GM23338 (cell line): ENCODE measurements at regions not wholly inside any gene's neighbourhood (a gene's known extent, or its start where the extent isn't known, plus 50 kb on each side); places are given as distances from the start of the nearest gene placed in this dataset.

Source experiments
- CREB1 ChIP-seq: fragments of 250-450 bp; sonication (Bioruptor Pico); IDR thresholded peaks from 2 replicates; pipeline ENCODE4 v1.5.0; 2020; ENCODE audit warnings: low read depth, mild to moderate bottlenecking, moderate library complexity
- EZH2 ChIP-seq: fragments of 200-600 bp; sonication (generic); IDR thresholded peaks from one replicate; pipeline ENCODE4 v1.8.0; 2017; ENCODE audit warnings: antibody characterized with exemption, mild to moderate bottlenecking, low read depth; ENCODE audit not compliant: unreplicated experiment
- EZH2phosphoT487 ChIP-seq: fragments of 200-600 bp; sonication (generic); IDR thresholded peaks from one replicate; pipeline ENCODE4 v1.8.1; 2018; ENCODE audit warnings: antibody characterized with exemption; ENCODE audit not compliant: unreplicated experiment
- NANOG ChIP-seq: IDR thresholded peaks from 2 replicates; pipeline ENCODE4 v1.6.1; 2016; ENCODE audit warnings: antibody characterized with exemption, borderline replicate concordance
- POLR2AphosphoS5 ChIP-seq: IDR thresholded peaks from 2 replicates; pipeline ENCODE4 v1.6.1; 2016; ENCODE audit warnings: antibody characterized with exemption, low read depth
- ZNF114 ChIP-seq: fragments of 250-450 bp; sonication (Bioruptor Pico); IDR thresholded peaks from 2 replicates; pipeline ENCODE4 v1.5.0; 2020; ENCODE audit warnings: mild to moderate bottlenecking, moderate library complexity
- TF ChIP-seq, protein P1 (sequence below), 2 experiments: fragments of 200-600 bp in 1 of 2; sonication (generic) in 1 of 2; conservative IDR thresholded peaks; 2 replicates each; pipeline versions ENCODE4 v1.5.1 to v1.6.1; 2016 to 2017; ENCODE audit warnings: antibody characterized with exemption in 2 of 2, low read depth in 2 of 2, mild to moderate bottlenecking in 2 of 2, moderate library complexity in 1 of 2

DNA sequence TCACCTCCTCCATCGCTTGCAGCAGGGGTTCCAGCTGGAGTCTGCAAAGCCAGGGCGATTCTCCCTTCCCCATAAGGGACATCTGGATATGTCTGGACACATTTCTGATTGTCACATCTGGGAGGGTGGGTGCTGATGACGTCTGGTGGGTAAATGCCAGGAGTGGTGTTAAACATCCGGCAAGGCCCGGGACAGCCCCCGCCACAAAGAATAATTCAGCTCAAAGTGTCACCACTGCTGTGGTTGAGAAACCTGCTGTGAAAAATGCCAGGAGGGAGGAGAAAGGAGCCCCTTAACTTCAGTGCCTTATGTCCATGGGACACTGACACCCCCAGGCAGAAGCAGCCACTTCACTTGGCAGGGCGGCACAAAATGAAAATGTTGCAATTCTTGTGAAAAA is 179.4 kb upstream of the SDK2 start:
- TF ChIP-seq, protein P1, sequence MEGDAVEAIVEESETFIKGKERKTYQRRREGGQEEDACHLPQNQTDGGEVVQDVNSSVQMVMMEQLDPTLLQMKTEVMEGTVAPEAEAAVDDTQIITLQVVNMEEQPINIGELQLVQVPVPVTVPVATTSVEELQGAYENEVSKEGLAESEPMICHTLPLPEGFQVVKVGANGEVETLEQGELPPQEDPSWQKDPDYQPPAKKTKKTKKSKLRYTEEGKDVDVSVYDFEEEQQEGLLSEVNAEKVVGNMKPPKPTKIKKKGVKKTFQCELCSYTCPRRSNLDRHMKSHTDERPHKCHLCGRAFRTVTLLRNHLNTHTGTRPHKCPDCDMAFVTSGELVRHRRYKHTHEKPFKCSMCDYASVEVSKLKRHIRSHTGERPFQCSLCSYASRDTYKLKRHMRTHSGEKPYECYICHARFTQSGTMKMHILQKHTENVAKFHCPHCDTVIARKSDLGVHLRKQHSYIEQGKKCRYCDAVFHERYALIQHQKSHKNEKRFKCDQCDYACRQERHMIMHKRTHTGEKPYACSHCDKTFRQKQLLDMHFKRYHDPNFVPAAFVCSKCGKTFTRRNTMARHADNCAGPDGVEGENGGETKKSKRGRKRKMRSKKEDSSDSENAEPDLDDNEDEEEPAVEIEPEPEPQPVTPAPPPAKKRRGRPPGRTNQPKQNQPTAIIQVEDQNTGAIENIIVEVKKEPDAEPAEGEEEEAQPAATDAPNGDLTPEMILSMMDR (conservative IDR thresholded peaks at IDR 0.05; ENCODE audit: low read depth in 2 of 2): no peak
- TF ChIP-seq EZH2 (no peak), EZH2phosphoT487 (no peak), POLR2AphosphoS5 (no peak), CREB1 (CRISPR knock-in tag) (no peak), NANOG (no peak), ZNF114 (no peak)
